Ascending aorta (tissue), 2 donors: ENCODE measurements at regions not wholly inside any gene's neighbourhood (a gene's known extent, or its start where the extent isn't known, plus 50 kb on each side); places are given as distances from the start of the nearest gene placed in this dataset.

Experiments used
- DNase-seq, 2 donors: peaks; one replicate each; pipeline ENCODE4 v3.0.0-alpha.2; 2019; ENCODE audit warnings: low spot score in 2 of 2
- H3K27ac ChIP-seq, 2 donors: fragments of 200-600 bp; sonication (generic); one replicate each; pipeline ENCODE4 v1.5.1; 2016 to 2017; ENCODE audit warnings: mild to moderate bottlenecking in 1 of 2
- H3K27me3 ChIP-seq: fragments of 200-600 bp; sonication (generic); one replicate; pipeline ENCODE4 v1.5.1; 2017
- H3K36me3 ChIP-seq, 2 donors: fragments of 200-600 bp; sonication (generic); one replicate each; pipeline ENCODE4 v1.5.1; 2016
- H3K4me1 ChIP-seq, 2 donors: fragments of 200-600 bp; sonication (generic); one replicate each; pipeline ENCODE4 v1.5.1; 2016 to 2017; ENCODE audit warnings: mild to moderate bottlenecking in 1 of 2
- H3K4me3 ChIP-seq, 2 donors: fragments of 200-600 bp; sonication (generic); one replicate each; pipeline ENCODE4 v1.5.1; 2016 to 2017; ENCODE audit warnings: mild to moderate bottlenecking in 1 of 2
- H3K9me3 ChIP-seq, 2 donors: fragments of 200-600 bp; sonication (generic); one replicate each; pipeline ENCODE4 v1.5.1; 2016
- CTCF ChIP-seq, 3 experiments: fragments of 200-600 bp in 2 of 3; fragments of 450-650 bp in 1 of 3; sonication (generic) in 2 of 3; IDR thresholded peaks; one replicate each; pipeline ENCODE4 v1.5.1; 2016 to 2019; ENCODE audit warnings: antibody characterized with exemption in 3 of 3, mild to moderate bottlenecking in 1 of 3, moderate library complexity in 1 of 3
- intact Hi-C: fragments of 100-400 bp; cut with DNase I; formaldehyde crosslinking; loops from one replicate; pipeline ENCODE4 v1.15.1; 2023

- no peak overlapping the region for H3K4me3 ChIP-seq
- H3K4me1 ChIP-seq = no peaks in the 10 kb centered on the region
- TF ChIP-seq CTCF (IDR thresholded peaks at IDR 0.05) = no peak
- H3K36me3 ChIP-seq = no peaks in the 10 kb centered on the region
- no peak for DNase-seq
- intact Hi-C loops = no loop called here
- H3K27ac ChIP-seq = no peak overlapping the region
- no peaks in the 10 kb centered on the region for H3K9me3 ChIP-seq
- no peaks in the 10 kb centered on the region for H3K27me3 ChIP-seq
These were observed 1099.7 kb downstream of the BCL11B start for GRCh38 chr14:98172243-98172778.

- H3K27ac ChIP-seq = no peak overlapping the region
- H3K9me3 ChIP-seq = no peaks in the 10 kb centered on the region
- no peaks in the 10 kb centered on the region for H3K36me3 ChIP-seq
- no peak for TF ChIP-seq CTCF (IDR thresholded peaks at IDR 0.05)
- no peaks in the 10 kb centered on the region for H3K4me1 ChIP-seq
- H3K4me3 ChIP-seq = no peak overlapping the region
- intact Hi-C loops = no loop called here
- no peaks in the 10 kb centered on the region for H3K27me3 ChIP-seq
- DNase-seq = no peak
These were observed 1098.7 kb downstream of the BCL11B start for GRCh38 chr14:98173305-98173704.

GRCh38 chr14:98174041-98174440, 1098.0 kb downstream of the BCL11B start:
- no peaks in the 10 kb centered on the region for H3K27me3 ChIP-seq
- no peak for DNase-seq
- TF ChIP-seq CTCF (IDR thresholded peaks at IDR 0.05) = no peak
- H3K4me3 ChIP-seq = no peak overlapping the region
- no peaks in the 10 kb centered on the region for H3K4me1 ChIP-seq
- intact Hi-C loops = no loop called here
- H3K36me3 ChIP-seq = no peaks in the 10 kb centered on the region
- no peaks in the 10 kb centered on the region for H3K9me3 ChIP-seq
- H3K27ac ChIP-seq = no peak overlapping the region

GRCh38 chr14:98175436-98175835, 1096.6 kb downstream of the BCL11B start:
- Histone ChIP-seq H3K4me3 (no peak overlapping the region), H3K27me3 (no peaks in the 10 kb centered on the region), H3K27ac (no peak overlapping the region), H3K4me1 (no peaks in the 10 kb centered on the region), H3K36me3 (no peaks in the 10 kb centered on the region), H3K9me3 (no peaks in the 10 kb centered on the region)
- no peak for DNase-seq
- TF ChIP-seq CTCF (IDR thresholded peaks at IDR 0.05) = no peak
- intact Hi-C loops = no loop called here

- intact Hi-C loops = no loop called here
These were observed 1096.1 kb downstream of the BCL11B start for GRCh38 chr14:98175881-98176280.

More at GRCh38 chr14:98175881-98176280, 1096.1 kb downstream of the BCL11B start:
- no peaks in the 10 kb centered on the region for H3K36me3 ChIP-seq
- H3K27me3 ChIP-seq = no peaks in the 10 kb centered on the region
- no peaks in the 10 kb centered on the region for H3K4me1 ChIP-seq
- no peak overlapping the region for H3K4me3 ChIP-seq
- no peak for TF ChIP-seq CTCF (IDR thresholded peaks at IDR 0.05)
- no peak for DNase-seq
- no peaks in the 10 kb centered on the region for H3K9me3 ChIP-seq
- H3K27ac ChIP-seq = no peak overlapping the region
